GM23338 (cell line): ENCODE measurements at regions not wholly inside any gene's neighbourhood (a gene's known extent, or its start where the extent isn't known, plus 50 kb on each side); places are given as distances from the start of the nearest gene placed in this dataset.

Experiments used
- ATAC-seq: fragments of 200-7000 bp; cut with Tn5 transposase; 3 replicates; pipeline ENCODE4 v1.9.1; 2020
- DNase-seq: peaks from one replicate; pipeline ENCODE4 v3.0.0-alpha.2; 2015; ENCODE audit warnings: low spot score
- H2AFZ ChIP-seq: fragments of 200-600 bp; sonication (generic); 2 replicates; pipeline ENCODE4 v1.8.0; 2016; ENCODE audit warnings: antibody characterized with exemption, mild to moderate bottlenecking, moderate library complexity
- H3F3A ChIP-seq: fragments of 200-600 bp; sonication (generic); replicated peaks from 2 replicates; pipeline ENCODE4 v1.8.0; 2017; ENCODE audit warnings: antibody characterized with exemption, mixed run types, low read depth
- H3K27ac ChIP-seq: fragments of 200-600 bp; sonication (generic); 2 replicates; pipeline ENCODE4 v1.6.1; 2016; ENCODE audit warnings: low read depth
- H3K27me3 ChIP-seq: fragments of 200-600 bp; sonication (generic); 2 replicates; pipeline ENCODE4 v1.8.0; 2016; ENCODE audit warnings: mild to moderate bottlenecking, mixed run types, moderate library complexity; ENCODE audit not compliant: insufficient read depth
- H3K36me3 ChIP-seq: fragments of 200-600 bp; sonication (generic); 2 replicates; pipeline ENCODE4 v1.8.0; 2016; ENCODE audit warnings: mild to moderate bottlenecking; ENCODE audit not compliant: insufficient read depth
- H3K4me1 ChIP-seq: fragments of 200-600 bp; sonication (generic); 2 replicates; pipeline ENCODE4 v1.8.0; 2016; ENCODE audit warnings: mild to moderate bottlenecking, moderate library complexity; ENCODE audit not compliant: insufficient read depth
- H3K4me2 ChIP-seq: fragments of 200-600 bp; sonication (generic); 2 replicates; pipeline ENCODE4 v1.7.1; 2017; ENCODE audit warnings: mixed run types
- H3K4me3 ChIP-seq: fragments of 200-600 bp; sonication (generic); 2 replicates; pipeline ENCODE4 v1.6.1; 2016; ENCODE audit warnings: mixed run types
- H3K79me2 ChIP-seq: fragments of 200-600 bp; sonication (generic); replicated peaks from 2 replicates; pipeline ENCODE4 v1.8.0; 2017; ENCODE audit warnings: mild to moderate bottlenecking; ENCODE audit not compliant: insufficient read depth
- H3K9me2 ChIP-seq: fragments of 200-600 bp; sonication (generic); 2 replicates; pipeline ENCODE4 v1.8.0; 2017; ENCODE audit not compliant: insufficient read depth
- H4K20me1 ChIP-seq: fragments of 200-600 bp; sonication (generic); replicated peaks from 2 replicates; pipeline ENCODE4 v1.8.0; 2017; ENCODE audit warnings: mild to moderate bottlenecking; ENCODE audit not compliant: insufficient read depth
- H3K27ac Mint-ChIP-seq: 2 replicates; pipeline ENCODE4 v1.8.0; 2020; ENCODE audit warnings: inconsistent platforms, mild to moderate bottlenecking, moderate library complexity, mixed read lengths
- H3K27me3 Mint-ChIP-seq: 3 replicates; pipeline ENCODE4 v1.8.0; 2022; ENCODE audit warnings: low read depth, mild to moderate bottlenecking, moderate library complexity, mixed read lengths, inconsistent platforms; ENCODE audit not compliant: insufficient read depth, poor library complexity
- H3K36me3 Mint-ChIP-seq: 3 replicates; pipeline ENCODE4 v1.8.0; 2021; ENCODE audit warnings: low read depth, mild to moderate bottlenecking, inconsistent platforms, moderate library complexity, mixed read lengths
- H3K4me1 Mint-ChIP-seq: 3 replicates; pipeline ENCODE4 v1.8.0; 2020; ENCODE audit warnings: mild to moderate bottlenecking, inconsistent platforms, mixed read lengths
- H3K4me3 Mint-ChIP-seq: 3 replicates; pipeline ENCODE4 v1.8.0; 2021; ENCODE audit warnings: moderate library complexity, mild to moderate bottlenecking, inconsistent platforms, mixed read lengths
- H3K9me3 Mint-ChIP-seq: 3 replicates; pipeline ENCODE4 v1.8.0; 2020; ENCODE audit warnings: moderate library complexity, mild to moderate bottlenecking, inconsistent platforms, mixed read lengths
- CREB1 ChIP-seq: fragments of 250-450 bp; sonication (Bioruptor Pico); IDR thresholded peaks from 2 replicates; pipeline ENCODE4 v1.5.0; 2020; ENCODE audit warnings: low read depth, mild to moderate bottlenecking, moderate library complexity
- CTCF ChIP-seq, 2 experiments: fragments of 200-600 bp in 1 of 2; sonication (generic) in 1 of 2; conservative IDR thresholded peaks; 2 replicates each; pipeline versions ENCODE4 v1.5.1 to v1.6.1; 2016 to 2017; ENCODE audit warnings: antibody characterized with exemption in 2 of 2, low read depth in 2 of 2, mild to moderate bottlenecking in 2 of 2, moderate library complexity in 1 of 2
- EZH2phosphoT487 ChIP-seq: fragments of 200-600 bp; sonication (generic); IDR thresholded peaks from one replicate; pipeline ENCODE4 v1.8.1; 2018; ENCODE audit warnings: antibody characterized with exemption; ENCODE audit not compliant: unreplicated experiment
- JUNB ChIP-seq: IDR thresholded peaks from one replicate; pipeline ENCODE4 v1.6.1; 2016; ENCODE audit warnings: antibody characterized with exemption; ENCODE audit not compliant: unreplicated experiment
- POLR2AphosphoS5 ChIP-seq: IDR thresholded peaks from 2 replicates; pipeline ENCODE4 v1.6.1; 2016; ENCODE audit warnings: antibody characterized with exemption, low read depth
- STAT1 ChIP-seq: IDR thresholded peaks from one replicate; pipeline ENCODE4 v1.6.1; 2016; ENCODE audit warnings: antibody characterized with exemption; ENCODE audit not compliant: unreplicated experiment
- ZNF114 ChIP-seq: fragments of 250-450 bp; sonication (Bioruptor Pico); IDR thresholded peaks from 2 replicates; pipeline ENCODE4 v1.5.0; 2020; ENCODE audit warnings: mild to moderate bottlenecking, moderate library complexity
- ZNF462 ChIP-seq: fragments of 250-450 bp; sonication (Bioruptor Pico); IDR thresholded peaks from 2 replicates; pipeline ENCODE4 v1.5.0; 2020; ENCODE audit warnings: mild to moderate bottlenecking, moderate library complexity

GRCh38 chr16:86768228-86768791, 190.0 kb downstream of the FOXL1 start:
- Histone ChIP-seq H4K20me1 (no peaks in the 10 kb centered on the region), H3F3A (no peaks in the 10 kb centered on the region), H3K36me3 (no peaks in the 10 kb centered on the region), H3K4me1 (no peaks in the 10 kb centered on the region), H3K4me2 (no peak overlapping the region), H3K79me2 (no peaks in the 10 kb centered on the region), H3K27me3 (no peaks in the 10 kb centered on the region), H3K9me2 (no peaks in the 10 kb centered on the region), H2AFZ (no peak overlapping the region), H3K27ac (no peak overlapping the region), H3K4me3 (no peak overlapping the region)
- no peak overlapping the region for H3K4me3 Mint-ChIP-seq
- H3K4me1 Mint-ChIP-seq: peaks cover 11% of the 10 kb centered on the region; the same call in 2 of the 3 replicates
- H3K27ac Mint-ChIP-seq: no peak overlapping the region
- ATAC-seq (peak; percentile 62), DNase-seq (peak; percentile 43)
- no peaks in the 10 kb centered on the region for H3K36me3 Mint-ChIP-seq
- peak; percentile 35 to 40 for TF ChIP-seq CTCF (conservative IDR thresholded peaks at IDR 0.05; ENCODE audit: low read depth in 2 of 2)
- no peak for TF ChIP-seq ZNF462
- H3K27me3 Mint-ChIP-seq: peaks cover 6% of the 10 kb centered on the region
- no peaks in the 10 kb centered on the region for H3K9me3 Mint-ChIP-seq

GRCh38 chr16:86768999-86769398, 190.7 kb downstream of the FOXL1 start:
- H3K27ac ChIP-seq: no peak overlapping the region
- H3K9me2 ChIP-seq: no peaks in the 10 kb centered on the region
- Mint-ChIP-seq H3K4me1 (peaks cover 4% of the 10 kb centered on the region; the same call in 2 of the 3 replicates), H3K27me3 (peaks cover 6% of the 10 kb centered on the region), H3K27ac (no peak overlapping the region), H3K9me3 (no peaks in the 10 kb centered on the region), H3K4me3 (no peak overlapping the region), H3K36me3 (no peaks in the 10 kb centered on the region)
- ATAC-seq (no peak), DNase-seq (no peak)
- no peak overlapping the region for H2AFZ ChIP-seq
- H3F3A ChIP-seq: no peaks in the 10 kb centered on the region
- H3K36me3 ChIP-seq: no peaks in the 10 kb centered on the region
- no peaks in the 10 kb centered on the region for H3K27me3 ChIP-seq
- no peaks in the 10 kb centered on the region for H3K79me2 ChIP-seq
- H3K4me3 ChIP-seq: no peak overlapping the region
- H3K4me1 ChIP-seq: no peaks in the 10 kb centered on the region
- H4K20me1 ChIP-seq: no peaks in the 10 kb centered on the region
- H3K4me2 ChIP-seq: no peak overlapping the region
- TF ChIP-seq ZNF114 (no peak), EZH2phosphoT487 (no peak), JUNB (no peak), POLR2AphosphoS5 (no peak), CREB1 (no peak), STAT1 (no peak)
